HG03439 (cell line): ENCODE measurements at regions not wholly inside any gene's neighbourhood (a gene's known extent, or its start where the extent isn't known, plus 50 kb on each side); places are given as distances from the start of the nearest gene placed in this dataset.
"Not testable (repeated sequence)": the region's sequence is repeated elsewhere in the genome, so short reads cannot be mapped to it uniquely, and the experiment has no call there.

Experiments
- ATAC-seq: cut with Tn5 transposase; IDR thresholded peaks from one replicate; pipeline ENCODE4 v1.9.1; 2021; ENCODE audit warnings: mild to moderate bottlenecking, moderate library complexity; ENCODE audit not compliant: unreplicated experiment

DNA sequence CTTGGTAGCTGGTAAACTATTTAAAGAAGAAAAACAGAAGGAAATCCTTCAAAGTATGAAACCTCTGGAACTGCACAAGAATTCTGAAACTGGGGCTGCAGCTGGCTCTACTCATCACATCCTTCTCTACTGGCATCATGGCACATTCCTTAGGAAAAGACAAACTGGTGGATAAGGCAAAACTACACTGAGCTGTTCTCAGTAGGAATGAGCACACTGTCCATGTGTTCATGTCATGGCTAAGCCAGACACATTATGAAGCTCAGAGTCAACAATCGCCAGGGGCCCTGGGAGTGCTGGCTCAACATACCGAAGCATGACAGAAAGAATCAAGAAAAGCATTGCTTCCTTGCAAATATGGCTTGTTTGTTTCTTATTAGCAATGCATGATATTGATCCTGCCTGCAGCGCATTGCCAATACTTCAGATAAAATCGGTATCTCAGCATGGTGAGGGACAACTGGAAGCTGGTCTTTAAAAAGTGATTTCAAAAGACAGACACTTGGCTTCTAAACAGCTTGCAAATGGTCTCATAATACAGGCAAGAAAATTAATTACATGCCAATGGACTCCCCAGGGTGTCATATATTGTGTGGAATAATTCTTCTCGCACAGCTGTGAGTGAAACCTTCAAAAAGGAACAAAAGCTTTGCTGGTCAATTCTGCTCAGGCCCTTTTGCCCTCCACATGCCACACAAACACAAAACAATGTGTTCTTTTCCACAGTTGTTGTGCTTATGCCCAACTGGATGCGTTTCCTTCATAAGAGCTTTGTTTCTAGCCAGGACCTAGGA, 300.2 kb upstream of the VCX start:
- ATAC-seq: no peak

DNA sequence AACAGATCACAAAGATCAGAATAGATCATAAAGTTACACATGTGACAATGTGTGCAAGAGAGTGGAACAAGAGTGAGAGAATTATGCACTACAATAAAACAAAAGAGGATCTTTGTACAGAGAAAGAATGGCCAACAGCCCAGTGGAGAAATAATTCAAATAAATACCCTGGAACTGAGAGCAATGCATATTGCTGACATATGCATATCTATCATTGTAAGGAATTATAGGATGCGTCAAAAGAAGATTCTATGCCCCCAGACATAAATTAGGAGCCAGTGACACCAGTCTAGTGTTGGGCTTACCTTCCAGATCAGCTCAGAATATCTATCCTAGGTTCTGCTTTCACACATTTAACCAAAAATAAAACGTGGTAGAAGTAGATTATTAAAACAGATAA, 320.1 kb upstream of the VCX start:
- no peak for ATAC-seq

GRCh38 chrX:7515681-7516413, 327.1 kb upstream of the VCX start:
- ATAC-seq: no peak

GRCh38 chrX:7514871-7515599, 327.9 kb upstream of the VCX start:
- ATAC-seq: no peak

DNA sequence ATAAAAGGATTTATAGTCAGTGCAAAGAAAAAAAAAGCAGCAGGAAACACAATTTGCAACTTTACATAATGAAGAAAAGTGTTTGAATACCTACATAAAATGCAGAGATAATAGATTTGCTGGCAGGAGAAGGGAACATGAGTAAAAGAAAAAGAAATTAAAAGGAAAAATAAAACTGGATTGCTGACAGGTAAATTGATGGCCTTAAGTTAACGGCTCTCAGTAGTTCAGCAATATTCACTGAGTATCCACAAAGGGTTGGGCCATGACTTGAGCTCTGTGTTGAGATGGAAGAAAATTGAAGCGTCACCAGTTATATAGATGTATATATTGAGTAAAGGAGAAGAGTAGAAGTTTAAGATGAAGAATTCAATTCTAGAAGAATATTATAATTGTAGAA, 330.1 kb upstream of the VCX start:
- ATAC-seq: no peak

- ATAC-seq: no peak
These were observed 339.7 kb upstream of the VCX start for GRCh38 chrX:7503251-7503650.

DNA sequence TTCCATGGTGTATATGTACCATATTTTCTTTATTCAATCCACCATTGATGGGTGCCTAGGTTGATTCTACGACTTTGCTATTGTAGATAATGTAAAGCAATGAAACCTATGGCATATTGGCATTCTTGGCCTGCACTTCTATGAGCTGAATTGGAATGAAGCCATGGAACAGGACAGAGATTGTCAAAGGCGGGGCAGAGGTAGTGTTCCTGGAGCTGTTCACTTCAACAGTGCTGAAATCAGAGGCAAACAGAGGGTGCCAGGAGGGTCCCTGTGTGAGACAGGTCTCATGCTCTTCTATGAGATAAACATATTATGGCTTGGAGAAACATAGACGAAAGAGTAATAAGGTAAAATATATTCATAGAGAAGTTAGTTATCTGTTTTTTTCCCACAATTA, 342.6 kb upstream of the VCX start:
- no peak for ATAC-seq

DNA sequence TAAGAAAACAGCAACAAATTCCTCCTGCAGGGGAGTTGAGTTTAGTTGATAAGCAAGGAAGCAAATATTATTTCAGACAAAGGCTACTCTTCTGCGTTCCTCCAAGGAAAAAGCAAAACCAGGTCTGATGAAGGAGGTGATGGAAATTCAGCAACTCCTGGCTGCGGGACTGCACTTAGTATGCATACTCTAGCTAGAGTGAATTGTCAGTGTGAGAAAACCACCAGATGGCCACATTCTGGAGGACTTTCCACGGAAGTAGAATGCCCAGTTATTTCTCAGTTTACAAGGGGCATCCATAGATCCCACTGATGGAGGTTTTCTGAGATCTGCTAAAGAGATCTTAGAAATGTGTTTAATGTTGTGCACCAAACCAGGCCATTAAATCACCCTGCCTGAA, 338.6 kb upstream of the PUDP start:
- no peak for ATAC-seq

GRCh38 chrX:7485061-7485460, 337.1 kb upstream of the PUDP start:
- no peak for ATAC-seq

- ATAC-seq: no peak
These were observed 332.8 kb upstream of the PUDP start for GRCh38 chrX:7480721-7481120.

DNA sequence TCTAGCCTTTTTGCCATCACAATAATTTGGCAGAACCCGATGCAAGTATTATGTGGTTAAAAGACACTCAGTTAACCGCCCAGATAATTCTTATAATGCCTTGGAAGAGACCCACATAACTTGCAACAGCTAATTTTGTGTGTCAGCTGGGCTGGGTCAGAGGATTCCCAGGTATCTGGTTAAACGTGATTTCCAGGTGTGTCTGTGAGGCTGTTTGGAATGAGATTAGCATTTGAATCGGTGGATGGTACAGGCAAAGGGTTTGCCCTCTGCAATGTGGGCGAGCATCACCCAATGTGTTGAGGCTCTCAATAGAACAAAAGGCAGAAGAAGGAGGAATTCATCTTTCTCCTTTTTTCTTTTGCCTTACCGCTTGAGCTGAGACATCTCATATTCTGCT, 314.2 kb upstream of the PUDP start:
- ATAC-seq: no peak

DNA sequence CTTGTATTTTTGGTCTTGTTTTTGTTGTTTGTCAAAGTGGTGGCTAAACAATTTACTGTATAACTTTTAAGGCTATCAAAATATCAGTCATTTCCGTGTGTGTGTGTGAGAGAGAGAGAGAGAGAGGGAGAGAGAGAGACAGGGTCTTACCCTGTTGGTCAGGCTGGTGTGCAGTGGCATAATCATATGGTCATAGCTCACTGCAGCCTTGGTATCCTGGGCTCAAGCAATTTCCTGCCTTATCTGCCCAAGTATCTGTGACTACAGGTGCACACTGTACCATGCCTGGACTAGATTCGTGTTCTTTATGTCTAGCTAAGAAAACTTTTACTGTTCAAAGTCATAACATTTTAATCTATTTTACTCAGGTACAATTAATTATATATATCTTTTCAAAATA, 313.1 kb upstream of the PUDP start:
- not testable (repeated sequence) for ATAC-seq

DNA sequence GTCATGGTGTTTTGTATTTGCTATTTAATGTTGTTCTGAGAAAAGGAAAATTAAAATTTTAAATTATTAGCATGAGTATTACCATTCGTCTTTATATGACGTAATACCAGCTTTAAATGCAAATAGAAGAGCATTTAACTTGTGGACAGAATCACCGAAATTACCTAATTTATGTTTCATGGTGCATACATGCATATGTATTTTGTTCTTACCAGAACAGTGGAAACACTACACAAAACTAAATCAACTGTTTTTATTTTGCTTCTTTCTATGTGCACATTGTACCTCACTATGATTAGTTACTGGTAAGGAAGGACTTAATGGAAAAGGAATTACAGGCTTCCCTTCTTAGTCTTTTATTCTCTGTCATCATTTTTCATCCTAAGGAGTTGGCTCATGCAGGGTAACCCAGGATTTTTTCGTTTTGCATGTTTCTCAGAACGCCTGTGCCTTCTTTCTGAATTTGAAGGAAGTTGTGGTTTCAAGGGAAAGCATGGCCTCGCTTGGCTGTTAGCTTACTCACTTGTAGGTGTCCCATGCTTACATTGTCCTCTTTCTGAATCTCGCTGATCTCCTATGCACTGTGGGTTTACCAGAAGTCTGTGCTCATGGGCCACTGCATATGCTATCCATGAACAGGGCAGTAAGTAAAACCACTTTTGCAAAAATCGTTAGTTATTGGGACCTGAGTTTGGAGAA, 300.0 kb upstream of the PUDP start:
- ATAC-seq: no peak

DNA sequence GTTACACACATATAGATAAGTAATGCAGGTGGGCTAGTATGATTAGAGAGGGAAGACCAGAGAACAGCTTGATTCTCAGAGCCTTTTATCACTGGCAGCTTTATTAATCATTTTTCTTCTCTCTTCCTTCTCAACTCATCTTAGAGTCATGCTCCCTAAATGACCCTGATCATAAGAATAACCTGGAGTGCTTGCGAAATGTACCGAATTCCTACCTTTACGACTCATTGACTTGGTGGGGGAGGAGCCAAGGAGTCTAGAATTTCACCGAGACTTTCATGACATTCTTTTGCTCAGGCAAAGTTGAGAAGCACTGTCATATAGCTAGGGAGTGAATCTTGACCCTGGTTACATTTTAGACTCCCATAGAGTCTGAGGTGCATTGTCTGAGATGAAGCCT, 298.9 kb upstream of the PUDP start:
- ATAC-seq: no peak

GRCh38 chrX:7444967-7445366, 297.0 kb upstream of the PUDP start:
- peak; percentile 84 for ATAC-seq

DNA sequence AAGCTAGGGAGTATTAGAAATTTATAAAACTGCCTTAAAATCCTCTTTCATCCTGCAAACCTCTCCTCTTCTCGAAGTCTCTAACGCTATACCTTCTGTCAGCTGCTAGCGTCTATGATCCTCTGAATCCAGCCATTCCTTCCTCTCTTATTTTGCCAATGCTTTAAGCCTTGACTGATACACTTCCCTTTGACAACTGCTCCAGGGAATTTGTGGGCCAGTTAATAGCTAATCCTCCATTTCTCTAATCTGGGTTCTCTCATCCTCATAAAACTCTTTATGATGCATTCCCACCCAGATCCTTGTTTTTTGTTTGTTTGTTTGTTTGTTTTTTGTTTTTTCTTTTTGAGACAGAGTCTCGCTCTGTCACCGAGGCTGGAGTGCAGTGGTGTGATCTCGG, 293.6 kb upstream of the PUDP start:
- ATAC-seq: no peak

DNA sequence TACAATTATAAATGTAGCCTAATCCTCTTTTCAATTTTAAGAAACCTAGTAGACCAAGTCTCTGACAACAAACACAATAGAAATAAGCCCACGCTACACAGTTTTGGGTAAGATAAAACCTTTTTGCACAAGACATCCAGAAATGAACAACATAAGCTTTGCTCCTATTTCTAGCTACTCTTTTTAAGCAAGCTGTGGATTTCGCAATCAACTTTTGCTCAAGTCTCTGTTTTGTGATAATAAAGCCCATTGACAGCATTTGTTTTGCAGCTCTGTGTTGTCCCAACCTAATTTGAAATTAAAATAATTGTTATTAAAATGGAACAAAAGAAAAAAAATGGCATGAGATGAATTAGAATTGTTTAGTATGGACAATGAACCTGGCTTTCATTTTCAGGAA, 287.9 kb upstream of the PUDP start:
- ATAC-seq: no peak

- no peak for ATAC-seq
These were observed 284.9 kb upstream of the PUDP start for GRCh38 chrX:7432901-7433300.

DNA sequence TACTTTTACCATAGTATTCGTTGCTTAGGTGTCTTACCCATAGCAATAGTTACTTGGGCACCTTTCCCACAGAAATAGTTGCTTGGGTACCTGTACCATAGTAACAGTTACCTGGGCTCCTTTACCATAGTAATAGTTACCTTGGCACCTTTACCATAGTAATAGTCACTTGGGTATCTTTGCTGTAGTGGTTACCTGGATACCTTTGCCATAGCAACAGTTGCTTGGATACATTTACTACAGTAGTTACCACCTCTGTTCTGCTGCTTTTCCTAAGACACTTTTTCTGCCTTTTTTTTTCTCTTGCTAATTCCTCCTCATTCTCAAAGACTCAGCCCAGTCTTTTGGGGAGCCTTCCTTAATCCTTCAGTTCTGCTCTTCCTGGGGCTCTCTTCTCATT, 272.8 kb upstream of the PUDP start:
- no peak for ATAC-seq

DNA sequence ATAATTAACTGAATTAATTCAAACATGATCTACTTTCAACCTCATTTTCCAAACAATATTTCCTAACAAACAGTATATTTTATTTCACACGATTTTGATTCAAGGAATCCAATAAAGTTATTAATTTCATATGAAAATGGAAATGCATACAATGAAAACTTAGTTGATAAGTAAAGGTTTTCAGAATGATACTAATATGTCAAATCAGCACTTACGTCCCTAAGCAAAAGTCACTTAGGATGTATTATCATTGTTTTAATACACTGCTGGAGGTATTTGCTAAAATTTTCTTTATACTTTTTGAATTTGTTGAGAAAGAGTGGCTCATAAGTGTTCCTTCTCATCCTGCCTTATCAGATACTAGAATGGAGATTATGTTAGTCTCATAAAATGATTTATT, 266.8 kb upstream of the PUDP start:
- no peak for ATAC-seq

- ATAC-seq: no peak
These were observed 264.9 kb upstream of the PUDP start for GRCh38 chrX:7412840-7413239.
